Keratinocyte (primary cell): ENCODE measurements at regions not wholly inside any gene's neighbourhood (a gene's known extent, or its start where the extent isn't known, plus 50 kb on each side); places are given as distances from the start of the nearest gene placed in this dataset.

Experiments
- EZH2 ChIP-seq: IDR thresholded peaks from one replicate; pipeline ENCODE4 v1.6.1; 2012; ENCODE audit warnings: inconsistent platforms, mild to moderate bottlenecking, low read length, moderate library complexity
- TF ChIP-seq, protein P1 (sequence below), 3 experiments: IDR thresholded peaks in 1 of 3; conservative IDR thresholded peaks in 1 of 3; optimal IDR thresholded peaks in 1 of 3; 2 replicates in 2 of 3; 3 replicates in 1 of 3; pipeline versions ENCODE3 to v1.5.1; 2011; ENCODE audit warnings: low read length in 3 of 3, mild to moderate bottlenecking in 3 of 3, moderate library complexity in 2 of 3, control low read depth in 1 of 3, inconsistent platforms in 1 of 3; ENCODE audit not compliant: insufficient read depth in 2 of 3; ENCODE audit errors: extremely low read depth in 1 of 3

DNA sequence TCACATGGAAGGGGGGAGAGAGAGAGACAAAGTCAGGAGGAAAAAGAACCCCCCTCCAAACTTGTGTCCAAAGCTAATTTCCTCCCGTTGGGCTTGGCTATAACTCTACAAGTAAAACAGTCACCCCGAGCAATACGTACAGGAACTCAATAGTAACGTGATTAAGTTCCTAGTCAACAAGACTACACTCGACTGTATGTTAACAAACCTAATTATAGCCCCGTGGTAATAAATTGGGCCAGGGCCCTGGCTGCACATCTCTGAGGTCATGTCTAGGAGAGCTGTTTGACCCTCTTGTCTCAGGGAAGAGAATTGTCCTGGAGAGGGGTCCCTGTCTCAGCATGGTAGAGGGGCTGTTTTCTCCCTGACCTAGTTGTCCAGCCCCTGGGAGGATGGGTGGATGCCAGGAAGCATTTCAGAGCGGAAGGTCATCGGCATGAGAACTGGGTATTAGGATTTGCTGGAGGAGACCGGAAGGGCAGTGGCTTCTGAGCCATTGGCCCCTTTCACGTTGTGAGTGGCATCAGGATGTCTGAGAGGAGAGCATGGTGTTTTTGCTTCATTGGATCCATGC lies 60.2 kb upstream of the COMTD1 start:
- TF ChIP-seq, protein P1, sequence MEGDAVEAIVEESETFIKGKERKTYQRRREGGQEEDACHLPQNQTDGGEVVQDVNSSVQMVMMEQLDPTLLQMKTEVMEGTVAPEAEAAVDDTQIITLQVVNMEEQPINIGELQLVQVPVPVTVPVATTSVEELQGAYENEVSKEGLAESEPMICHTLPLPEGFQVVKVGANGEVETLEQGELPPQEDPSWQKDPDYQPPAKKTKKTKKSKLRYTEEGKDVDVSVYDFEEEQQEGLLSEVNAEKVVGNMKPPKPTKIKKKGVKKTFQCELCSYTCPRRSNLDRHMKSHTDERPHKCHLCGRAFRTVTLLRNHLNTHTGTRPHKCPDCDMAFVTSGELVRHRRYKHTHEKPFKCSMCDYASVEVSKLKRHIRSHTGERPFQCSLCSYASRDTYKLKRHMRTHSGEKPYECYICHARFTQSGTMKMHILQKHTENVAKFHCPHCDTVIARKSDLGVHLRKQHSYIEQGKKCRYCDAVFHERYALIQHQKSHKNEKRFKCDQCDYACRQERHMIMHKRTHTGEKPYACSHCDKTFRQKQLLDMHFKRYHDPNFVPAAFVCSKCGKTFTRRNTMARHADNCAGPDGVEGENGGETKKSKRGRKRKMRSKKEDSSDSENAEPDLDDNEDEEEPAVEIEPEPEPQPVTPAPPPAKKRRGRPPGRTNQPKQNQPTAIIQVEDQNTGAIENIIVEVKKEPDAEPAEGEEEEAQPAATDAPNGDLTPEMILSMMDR (optimal IDR thresholded peaks at IDR 0.05 in 1 of 3, IDR thresholded peaks at IDR 0.05 in 1 of 3, conservative IDR thresholded peaks at IDR 0.05 in 1 of 3; ENCODE audit: extremely low read depth in 1 of 3, insufficient read depth in 2 of 3, low read length in 3 of 3): no peak
- no peak for TF ChIP-seq EZH2
